ENCODE measurements at regions not wholly inside any gene's neighbourhood (a gene's known extent, or its start where the extent isn't known, plus 50 kb on each side); places are given as distances from the start of the nearest gene placed in this dataset.
A peak's percentile ranks its signal among the peaks of the same experiment; 100 is the strongest.

DNA sequence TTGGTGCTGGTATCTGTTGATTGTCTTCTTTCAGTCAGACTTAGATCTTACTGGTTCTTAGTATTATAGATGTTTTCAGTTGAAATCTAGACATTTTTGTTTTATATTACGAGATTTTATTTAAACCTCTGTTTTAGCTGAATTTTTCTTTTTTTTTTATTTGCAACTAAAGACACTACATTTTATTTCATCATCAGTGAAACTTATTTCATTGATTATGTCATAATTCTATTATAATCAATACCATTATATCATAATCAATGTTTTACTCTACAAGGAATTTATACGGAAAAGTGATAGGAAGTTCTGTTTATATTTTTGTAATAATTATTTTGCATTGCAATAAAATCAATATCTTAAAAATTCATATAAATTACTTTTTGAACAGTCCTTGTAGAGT, 477.4 kb upstream of the MDFIC2 start:
- no peak overlapping the region for H3K27ac ChIP-seq (ENCODE audit: low read depth, low read length)
- no peak for DNase-seq
- no peaks in the 10 kb centered on the region for H3K27me3 ChIP-seq (ENCODE audit: insufficient read depth, low read length)
- H2AFZ ChIP-seq (ENCODE audit: insufficient read depth, low read length, poor library complexity) = no peak overlapping the region
- no peak overlapping the region for H3K4ac ChIP-seq (ENCODE audit: low read depth, low read length)
- no peaks in the 10 kb centered on the region for H3K79me1 ChIP-seq (ENCODE audit: low read length)
- no peaks in the 10 kb centered on the region for H3K9me3 ChIP-seq (ENCODE audit: insufficient read depth, low read depth, low read length)
- no peak overlapping the region for H3K18ac ChIP-seq (ENCODE audit: low read length)
- no peak overlapping the region for H3K4me3 ChIP-seq (ENCODE audit: low read depth, low read length)
- H3K14ac ChIP-seq (ENCODE audit: low read length) = no peak overlapping the region
- H3K4me2 ChIP-seq (ENCODE audit: low read length) = no peak overlapping the region
- H4K91ac ChIP-seq (ENCODE audit: low read depth, low read length) = no peak overlapping the region
- no CpG with 5 or more reads among the region's 2 CpGs for WGBS (ENCODE audit: extremely low coverage, insufficient coverage, insufficient read length)
- no peak overlapping the region for H2BK120ac ChIP-seq (ENCODE audit: insufficient read depth, low read length, poor library complexity)
- H3K23ac ChIP-seq (ENCODE audit: low read length) = no peak overlapping the region
- no peak overlapping the region for H2BK12ac ChIP-seq (ENCODE audit: low read length)
- no peaks in the 10 kb centered on the region for H3K79me2 ChIP-seq (ENCODE audit: control insufficient read depth, insufficient read depth, low read length, poor library complexity)
- H2BK5ac ChIP-seq (ENCODE audit: low read depth, low read length, poor library complexity) = no peak overlapping the region
- H3K9ac ChIP-seq (ENCODE audit: low read length) = no peak overlapping the region
- no peak overlapping the region for H4K12ac ChIP-seq (ENCODE audit: low read depth, low read length)
- H4K8ac ChIP-seq (ENCODE audit: low read depth, low read length) = no peak overlapping the region
- H3K36me3 ChIP-seq (ENCODE audit: control insufficient read depth in 1 of 2, insufficient read depth in 2 of 2, low read length in 2 of 2) = no peaks in the 10 kb centered on the region
- H3K4me1 ChIP-seq (ENCODE audit: control insufficient read depth in 1 of 2, insufficient read depth in 2 of 2, low read length in 2 of 2) = no peaks in the 10 kb centered on the region
- no peak overlapping the region for H2AK5ac ChIP-seq (ENCODE audit: low read length)

DNA sequence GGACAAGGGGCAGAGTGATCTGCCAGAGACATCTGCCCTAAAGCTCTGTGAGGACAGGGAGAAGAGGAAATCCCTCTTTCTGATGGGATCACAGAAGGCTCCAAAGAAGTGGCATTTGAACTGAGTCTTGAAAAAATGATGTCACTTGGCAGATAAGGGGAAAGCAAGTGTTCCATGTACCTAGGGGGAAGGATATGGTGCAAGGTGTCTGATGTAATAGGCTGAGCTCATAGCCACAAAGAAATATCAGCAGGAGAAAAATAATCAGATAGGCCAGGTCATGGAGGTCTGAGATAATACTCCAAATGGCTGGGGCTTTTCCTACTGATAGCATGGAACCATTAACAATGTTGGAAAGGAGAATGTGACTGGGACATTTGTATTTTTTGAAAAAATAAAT, 468.4 kb upstream of the MDFIC2 start:
- H4K8ac ChIP-seq (ENCODE audit: low read depth, low read length) = no peak overlapping the region
- H3K9me3 ChIP-seq (ENCODE audit: insufficient read depth, low read depth, low read length) = no peaks in the 10 kb centered on the region
- H3K4me3 ChIP-seq (ENCODE audit: low read depth, low read length) = no peak overlapping the region
- H3K14ac ChIP-seq (ENCODE audit: low read length) = no peak overlapping the region
- H3K23ac ChIP-seq (ENCODE audit: low read length) = no peak overlapping the region
- no peaks in the 10 kb centered on the region for H3K36me3 ChIP-seq (ENCODE audit: control insufficient read depth in 1 of 2, insufficient read depth in 2 of 2, low read length in 2 of 2)
- no peaks in the 10 kb centered on the region for H3K79me1 ChIP-seq (ENCODE audit: low read length)
- no peaks in the 10 kb centered on the region for H3K79me2 ChIP-seq (ENCODE audit: control insufficient read depth, insufficient read depth, low read length, poor library complexity)
- H2BK12ac ChIP-seq (ENCODE audit: low read length) = no peak overlapping the region
- no peak overlapping the region for H3K27ac ChIP-seq (ENCODE audit: low read depth, low read length)
- H2BK5ac ChIP-seq (ENCODE audit: low read depth, low read length, poor library complexity) = no peak overlapping the region
- H3K18ac ChIP-seq (ENCODE audit: low read length) = no peak overlapping the region
- H3K9ac ChIP-seq (ENCODE audit: low read length) = peak overlapping the region; percentile 57
- no peaks in the 10 kb centered on the region for H3K4me1 ChIP-seq (ENCODE audit: control insufficient read depth in 1 of 2, insufficient read depth in 2 of 2, low read length in 2 of 2)
- H3K27me3 ChIP-seq (ENCODE audit: insufficient read depth, low read length) = no peaks in the 10 kb centered on the region
- DNase-seq = no peak
- no peak overlapping the region for H2BK120ac ChIP-seq (ENCODE audit: insufficient read depth, low read length, poor library complexity)
- H4K91ac ChIP-seq (ENCODE audit: low read depth, low read length) = no peak overlapping the region
- no peak overlapping the region for H4K12ac ChIP-seq (ENCODE audit: low read depth, low read length)
- no peak overlapping the region for H2AK5ac ChIP-seq (ENCODE audit: low read length)
- H3K4me2 ChIP-seq (ENCODE audit: low read length) = no peak overlapping the region
- no peak overlapping the region for H2AFZ ChIP-seq (ENCODE audit: insufficient read depth, low read length, poor library complexity)
- H3K4ac ChIP-seq (ENCODE audit: low read depth, low read length) = no peak overlapping the region

DNA sequence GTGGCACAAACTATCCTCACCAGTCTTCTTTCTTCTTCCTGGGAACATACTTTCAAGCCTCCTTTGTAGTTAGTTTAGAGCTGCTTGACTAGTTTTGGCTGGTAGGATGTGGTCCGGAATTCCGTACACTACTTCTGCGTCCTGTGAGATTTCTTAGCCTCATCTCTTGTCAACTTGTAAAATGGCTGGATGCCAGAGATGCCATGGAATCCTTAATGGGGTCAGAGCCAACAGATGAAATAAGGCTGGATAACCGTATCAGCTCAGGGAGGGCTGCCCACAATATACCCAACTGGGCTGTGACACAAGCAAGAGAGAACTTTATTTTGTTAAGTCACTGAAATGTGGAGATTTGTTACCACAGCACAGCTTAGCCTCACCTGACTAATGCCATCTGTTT, 466.9 kb upstream of the MDFIC2 start:
- Histone ChIP-seq H3K36me3 (ENCODE audit: control insufficient read depth in 1 of 2, insufficient read depth in 2 of 2, low read length in 2 of 2) (no peaks in the 10 kb centered on the region), H4K12ac (ENCODE audit: low read depth, low read length) (no peak overlapping the region), H2AK5ac (ENCODE audit: low read length) (no peak overlapping the region), H2AFZ (ENCODE audit: insufficient read depth, low read length, poor library complexity) (no peak overlapping the region), H3K79me1 (ENCODE audit: low read length) (no peaks in the 10 kb centered on the region), H3K9ac (ENCODE audit: low read length) (no peak overlapping the region), H3K9me3 (ENCODE audit: insufficient read depth, low read depth, low read length) (no peaks in the 10 kb centered on the region), H2BK120ac (ENCODE audit: insufficient read depth, low read length, poor library complexity) (no peak overlapping the region), H2BK5ac (ENCODE audit: low read depth, low read length, poor library complexity) (no peak overlapping the region), H3K18ac (ENCODE audit: low read length) (no peak overlapping the region), H3K4me2 (ENCODE audit: low read length) (no peak overlapping the region), H3K4me1 (ENCODE audit: control insufficient read depth in 1 of 2, insufficient read depth in 2 of 2, low read length in 2 of 2) (no peaks in the 10 kb centered on the region), H3K4me3 (ENCODE audit: low read depth, low read length) (no peak overlapping the region), H3K14ac (ENCODE audit: low read length) (no peak overlapping the region), H3K4ac (ENCODE audit: low read depth, low read length) (no peak overlapping the region), H2BK12ac (ENCODE audit: low read length) (no peak overlapping the region), H4K91ac (ENCODE audit: low read depth, low read length) (no peak overlapping the region), H4K8ac (ENCODE audit: low read depth, low read length) (no peak overlapping the region), H3K23ac (ENCODE audit: low read length) (no peak overlapping the region), H3K27me3 (ENCODE audit: insufficient read depth, low read length) (no peaks in the 10 kb centered on the region), H3K27ac (ENCODE audit: low read depth, low read length) (no peak overlapping the region), H3K79me2 (ENCODE audit: control insufficient read depth, insufficient read depth, low read length, poor library complexity) (no peaks in the 10 kb centered on the region)
- WGBS (ENCODE audit: extremely low coverage, insufficient coverage, insufficient read length) = no CpG with 5 or more reads among the region's 4 CpGs
- no peak for DNase-seq

DNA sequence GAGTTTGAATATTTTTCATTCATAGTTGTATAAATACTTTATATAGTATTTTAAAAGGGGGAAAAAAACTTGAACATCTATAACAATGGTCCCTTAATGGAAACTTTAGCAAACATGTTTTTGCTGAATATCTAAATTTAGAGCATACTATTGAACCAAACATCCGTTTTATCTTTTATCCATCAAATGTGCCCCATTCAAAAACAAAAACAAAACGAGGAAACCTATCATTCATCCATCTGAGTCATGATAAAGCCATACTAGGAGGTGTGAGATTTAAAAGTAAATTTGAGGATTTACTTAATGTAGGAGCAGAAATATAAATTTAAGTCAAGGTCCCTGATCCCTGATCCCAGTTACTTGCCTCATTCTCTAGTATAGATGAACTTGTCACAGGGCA, 463.6 kb upstream of the MDFIC2 start:
- no peak overlapping the region for H3K18ac ChIP-seq (ENCODE audit: low read length)
- H3K79me2 ChIP-seq (ENCODE audit: control insufficient read depth, insufficient read depth, low read length, poor library complexity) = no peaks in the 10 kb centered on the region
- H3K4me2 ChIP-seq (ENCODE audit: low read length) = no peak overlapping the region
- H3K14ac ChIP-seq (ENCODE audit: low read length) = no peak overlapping the region
- no peaks in the 10 kb centered on the region for H3K9me3 ChIP-seq (ENCODE audit: insufficient read depth, low read depth, low read length)
- no peaks in the 10 kb centered on the region for H3K36me3 ChIP-seq (ENCODE audit: control insufficient read depth in 1 of 2, insufficient read depth in 2 of 2, low read length in 2 of 2)
- H2AFZ ChIP-seq (ENCODE audit: insufficient read depth, low read length, poor library complexity) = no peak overlapping the region
- H3K4me1 ChIP-seq (ENCODE audit: control insufficient read depth in 1 of 2, insufficient read depth in 2 of 2, low read length in 2 of 2) = no peaks in the 10 kb centered on the region
- H3K9ac ChIP-seq (ENCODE audit: low read length) = no peak overlapping the region
- H3K4ac ChIP-seq (ENCODE audit: low read depth, low read length) = no peak overlapping the region
- no peaks in the 10 kb centered on the region for H3K27me3 ChIP-seq (ENCODE audit: insufficient read depth, low read length)
- no peak overlapping the region for H2BK120ac ChIP-seq (ENCODE audit: insufficient read depth, low read length, poor library complexity)
- H4K91ac ChIP-seq (ENCODE audit: low read depth, low read length) = no peak overlapping the region
- H4K8ac ChIP-seq (ENCODE audit: low read depth, low read length) = no peak overlapping the region
- H3K27ac ChIP-seq (ENCODE audit: low read depth, low read length) = no peak overlapping the region
- H4K12ac ChIP-seq (ENCODE audit: low read depth, low read length) = no peak overlapping the region
- no peak overlapping the region for H3K23ac ChIP-seq (ENCODE audit: low read length)
- no peak for DNase-seq
- H3K4me3 ChIP-seq (ENCODE audit: low read depth, low read length) = no peak overlapping the region
- WGBS (ENCODE audit: extremely low coverage, insufficient coverage, insufficient read length) = no CpG with 5 or more reads among the region's 2 CpGs
- H2AK5ac ChIP-seq (ENCODE audit: low read length) = no peak overlapping the region
- no peak overlapping the region for H2BK12ac ChIP-seq (ENCODE audit: low read length)
- H2BK5ac ChIP-seq (ENCODE audit: low read depth, low read length, poor library complexity) = no peak overlapping the region
- no peaks in the 10 kb centered on the region for H3K79me1 ChIP-seq (ENCODE audit: low read length)

DNA sequence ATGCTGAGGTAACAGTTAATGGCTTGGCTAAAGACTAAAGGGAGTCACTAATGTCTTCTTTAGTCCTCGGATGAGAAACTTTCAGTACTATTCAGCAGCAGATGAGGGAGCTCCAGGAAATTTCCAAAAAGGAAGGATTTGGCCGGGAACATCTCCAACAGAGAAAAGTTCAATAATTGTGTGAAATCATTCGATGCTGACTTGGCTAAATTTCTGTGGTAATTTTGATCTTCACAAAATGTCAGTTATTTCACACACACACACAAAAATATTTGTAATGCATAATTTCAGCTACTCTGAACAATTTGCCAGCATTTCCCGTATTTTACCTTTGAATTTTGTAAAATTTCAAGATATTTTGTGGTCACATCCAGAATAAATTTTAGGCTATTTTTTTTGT, 462.8 kb upstream of the MDFIC2 start:
- H3K9ac ChIP-seq (ENCODE audit: low read length) = no peak overlapping the region

More for the DNA sequence above, 462.8 kb upstream of the MDFIC2 start:
- Histone ChIP-seq H3K27me3 (ENCODE audit: insufficient read depth, low read length) (no peaks in the 10 kb centered on the region), H2BK5ac (ENCODE audit: low read depth, low read length, poor library complexity) (no peak overlapping the region), H3K79me2 (ENCODE audit: control insufficient read depth, insufficient read depth, low read length, poor library complexity) (no peaks in the 10 kb centered on the region), H3K18ac (ENCODE audit: low read length) (no peak overlapping the region), H3K9me3 (ENCODE audit: insufficient read depth, low read depth, low read length) (no peaks in the 10 kb centered on the region), H4K91ac (ENCODE audit: low read depth, low read length) (no peak overlapping the region), H3K36me3 (ENCODE audit: control insufficient read depth in 1 of 2, insufficient read depth in 2 of 2, low read length in 2 of 2) (no peaks in the 10 kb centered on the region), H3K4me1 (ENCODE audit: control insufficient read depth in 1 of 2, insufficient read depth in 2 of 2, low read length in 2 of 2) (no peaks in the 10 kb centered on the region), H4K8ac (ENCODE audit: low read depth, low read length) (no peak overlapping the region), H2AK5ac (ENCODE audit: low read length) (no peak overlapping the region), H3K4me2 (ENCODE audit: low read length) (no peak overlapping the region), H3K27ac (ENCODE audit: low read depth, low read length) (no peak overlapping the region), H3K79me1 (ENCODE audit: low read length) (no peaks in the 10 kb centered on the region), H3K14ac (ENCODE audit: low read length) (no peak overlapping the region), H3K4me3 (ENCODE audit: low read depth, low read length) (no peak overlapping the region), H4K12ac (ENCODE audit: low read depth, low read length) (no peak overlapping the region), H3K4ac (ENCODE audit: low read depth, low read length) (no peak overlapping the region), H3K23ac (ENCODE audit: low read length) (no peak overlapping the region), H2BK120ac (ENCODE audit: insufficient read depth, low read length, poor library complexity) (no peak overlapping the region), H2BK12ac (ENCODE audit: low read length) (no peak overlapping the region), H2AFZ (ENCODE audit: insufficient read depth, low read length, poor library complexity) (no peak overlapping the region)
- no peak for DNase-seq
- no CpG with 5 or more reads among the region's 4 CpGs for WGBS (ENCODE audit: extremely low coverage, insufficient coverage, insufficient read length)
